ENCODE measurements at regions not wholly inside any gene's neighbourhood (a gene's known extent, or its start where the extent isn't known, plus 50 kb on each side); places are given as distances from the start of the nearest gene placed in this dataset.

DNA sequence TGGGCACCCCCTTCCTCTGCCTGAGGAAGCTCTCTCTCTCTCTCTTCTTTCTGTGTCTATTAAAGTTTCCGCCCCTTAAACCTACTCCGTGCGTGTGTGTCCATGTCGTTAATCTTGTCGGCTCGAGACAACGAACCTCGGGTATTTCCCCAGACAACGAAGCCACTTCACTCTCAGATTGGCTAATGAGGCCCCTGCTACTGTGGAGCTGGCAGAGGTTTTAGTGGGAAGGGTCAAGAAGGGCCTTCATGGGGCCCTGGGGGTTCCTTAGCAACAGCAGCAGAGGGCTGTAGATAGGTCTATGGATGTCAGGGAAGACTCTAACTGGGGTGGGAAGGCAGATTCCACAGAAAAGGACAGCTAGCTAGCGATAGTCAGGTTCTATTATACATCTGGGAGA, 239.8 kb upstream of the RAB4A start:
- H4K20me1 ChIP-seq (ENCODE audit: insufficient read depth, low read length), result no peaks in the 10 kb centered on the region
- TF ChIP-seq, protein P1, sequence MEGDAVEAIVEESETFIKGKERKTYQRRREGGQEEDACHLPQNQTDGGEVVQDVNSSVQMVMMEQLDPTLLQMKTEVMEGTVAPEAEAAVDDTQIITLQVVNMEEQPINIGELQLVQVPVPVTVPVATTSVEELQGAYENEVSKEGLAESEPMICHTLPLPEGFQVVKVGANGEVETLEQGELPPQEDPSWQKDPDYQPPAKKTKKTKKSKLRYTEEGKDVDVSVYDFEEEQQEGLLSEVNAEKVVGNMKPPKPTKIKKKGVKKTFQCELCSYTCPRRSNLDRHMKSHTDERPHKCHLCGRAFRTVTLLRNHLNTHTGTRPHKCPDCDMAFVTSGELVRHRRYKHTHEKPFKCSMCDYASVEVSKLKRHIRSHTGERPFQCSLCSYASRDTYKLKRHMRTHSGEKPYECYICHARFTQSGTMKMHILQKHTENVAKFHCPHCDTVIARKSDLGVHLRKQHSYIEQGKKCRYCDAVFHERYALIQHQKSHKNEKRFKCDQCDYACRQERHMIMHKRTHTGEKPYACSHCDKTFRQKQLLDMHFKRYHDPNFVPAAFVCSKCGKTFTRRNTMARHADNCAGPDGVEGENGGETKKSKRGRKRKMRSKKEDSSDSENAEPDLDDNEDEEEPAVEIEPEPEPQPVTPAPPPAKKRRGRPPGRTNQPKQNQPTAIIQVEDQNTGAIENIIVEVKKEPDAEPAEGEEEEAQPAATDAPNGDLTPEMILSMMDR (IDR thresholded peaks at IDR 0.05; ENCODE audit: low read length), result no peak
- no peak for TF ChIP-seq EZH2 (optimal IDR thresholded peaks at IDR 0.05; ENCODE audit: low read depth, low read length)
- no peak for TF ChIP-seq EZH2phosphoT487 (IDR thresholded peaks at IDR 0.05; ENCODE audit: low read length)

DNA sequence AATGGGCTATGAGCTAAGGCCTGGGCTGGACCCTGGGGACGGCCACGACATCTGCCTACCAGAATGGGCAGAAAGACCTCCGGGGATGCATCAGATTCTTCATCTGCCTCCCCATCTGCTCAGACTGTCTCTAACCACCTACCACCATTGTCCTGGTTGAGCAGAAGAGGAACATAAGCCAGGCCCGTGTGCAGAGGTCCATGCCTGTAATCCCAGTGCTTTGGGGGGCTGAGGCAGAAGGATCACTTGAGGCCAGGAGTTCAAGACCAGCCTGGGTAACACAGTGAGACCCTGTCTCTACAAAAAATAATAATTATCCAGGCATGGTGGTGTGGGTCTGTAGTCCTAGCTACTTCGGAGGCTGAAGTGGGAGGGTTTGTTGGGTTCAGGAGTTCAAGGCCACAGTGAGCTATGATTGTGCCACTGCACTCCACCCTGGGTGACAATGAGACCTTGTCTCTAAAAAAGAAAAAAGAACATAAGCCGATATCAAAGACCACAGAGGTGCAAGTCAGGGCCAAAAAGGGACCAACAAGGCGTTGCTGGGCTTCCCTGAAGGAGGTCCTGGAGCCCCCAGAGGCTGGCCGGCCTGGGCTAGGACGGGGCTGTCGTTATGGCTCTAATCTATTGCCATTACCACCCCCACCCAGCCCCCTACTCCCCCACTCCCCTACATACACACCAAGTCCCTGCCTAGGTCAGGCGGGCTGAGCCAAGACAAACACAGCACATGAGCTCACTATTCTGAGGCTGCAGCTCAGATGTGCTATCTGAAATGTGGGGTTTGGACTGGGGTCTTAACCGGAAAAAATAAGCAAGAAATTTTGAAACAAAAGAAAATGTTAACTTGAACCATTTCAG, 239.2 kb upstream of the RAB4A start:
- Histone ChIP-seq H3K36me3 (replicated peaks; ENCODE audit: insufficient read depth, low read length) (no peaks in the 10 kb centered on the region), H3K4me2 (ENCODE audit: low read depth, low read length) (no peak overlapping the region), H3F3A (ENCODE audit: insufficient read depth, low read length) (no peaks in the 10 kb centered on the region), H3K4me3 (ENCODE audit: low read length) (no peak overlapping the region), H3K9me3 (replicated peaks; ENCODE audit: insufficient read depth, low read length) (no peaks in the 10 kb centered on the region), H3K27ac (ENCODE audit: low read length) (no peak overlapping the region), H3K4me1 (ENCODE audit: low read length) (peaks cover 4% of the 10 kb centered on the region; the same call in 1 of the 2 replicates), H2AFZ (ENCODE audit: low read length) (no peak overlapping the region), H3K27me3 (replicated peaks; ENCODE audit: insufficient read depth, low read length) (no peaks in the 10 kb centered on the region), H3K9ac (ENCODE audit: low read length) (no peak overlapping the region), H3K9me2 (replicated peaks; ENCODE audit: insufficient read depth, low read length) (no peaks in the 10 kb centered on the region), H4K20me1 (ENCODE audit: insufficient read depth, low read length) (no peaks in the 10 kb centered on the region), H3K79me2 (ENCODE audit: low read length) (no peaks in the 10 kb centered on the region)
- no peak for DNase-seq
- no peak for TF ChIP-seq EZH2 (optimal IDR thresholded peaks at IDR 0.05; ENCODE audit: low read depth, low read length)
- TF ChIP-seq, protein P1 (IDR thresholded peaks at IDR 0.05; ENCODE audit: low read length), result no peak
- TF ChIP-seq EZH2phosphoT487 (IDR thresholded peaks at IDR 0.05; ENCODE audit: low read length), result no peak

More for the DNA sequence above, 239.8 kb upstream of the RAB4A start:
- Histone ChIP-seq H3F3A (ENCODE audit: insufficient read depth, low read length) (no peaks in the 10 kb centered on the region), H3K9me2 (replicated peaks; ENCODE audit: insufficient read depth, low read length) (no peaks in the 10 kb centered on the region), H3K27ac (ENCODE audit: low read length) (no peak overlapping the region), H2AFZ (ENCODE audit: low read length) (no peak overlapping the region), H3K4me2 (ENCODE audit: low read depth, low read length) (no peak overlapping the region), H3K9me3 (replicated peaks; ENCODE audit: insufficient read depth, low read length) (no peaks in the 10 kb centered on the region), H3K79me2 (ENCODE audit: low read length) (no peaks in the 10 kb centered on the region), H3K36me3 (replicated peaks; ENCODE audit: insufficient read depth, low read length) (no peaks in the 10 kb centered on the region), H3K4me3 (ENCODE audit: low read length) (no peak overlapping the region), H3K27me3 (replicated peaks; ENCODE audit: insufficient read depth, low read length) (no peaks in the 10 kb centered on the region), H3K4me1 (ENCODE audit: low read length) (peaks cover 4% of the 10 kb centered on the region; the same call in 1 of the 2 replicates), H3K9ac (ENCODE audit: low read length) (no peak overlapping the region)
- DNase-seq, result no peak

DNA sequence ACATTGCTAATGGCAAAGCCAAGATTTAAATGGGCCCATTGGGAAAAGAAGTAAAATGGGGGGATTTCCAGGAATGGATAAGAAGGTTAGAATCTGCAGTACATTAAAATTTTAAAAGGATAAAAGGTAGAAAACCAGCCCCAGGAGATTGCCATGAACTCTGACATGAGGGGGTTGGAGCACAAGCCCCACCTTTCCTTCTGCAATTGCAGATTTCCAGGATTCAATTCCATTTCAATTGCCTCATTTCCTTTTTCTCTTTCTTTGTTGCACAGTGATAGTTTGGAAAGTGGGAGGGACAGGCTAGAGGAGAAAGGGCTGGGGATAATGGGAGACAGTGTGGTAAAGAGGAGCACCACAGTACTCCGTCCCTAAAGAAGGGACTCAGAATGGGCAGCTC, 238.5 kb upstream of the RAB4A start:
- TF ChIP-seq, protein P1 (IDR thresholded peaks at IDR 0.05; ENCODE audit: low read length), result no peak
- Histone ChIP-seq H3K9me3 (replicated peaks; ENCODE audit: insufficient read depth, low read length) (no peaks in the 10 kb centered on the region), H3K4me2 (ENCODE audit: low read depth, low read length) (no peak overlapping the region), H3K4me1 (ENCODE audit: low read length) (peaks cover under 1% of the 10 kb centered on the region; the same call in 1 of the 2 replicates), H3K79me2 (ENCODE audit: low read length) (no peaks in the 10 kb centered on the region), H3F3A (ENCODE audit: insufficient read depth, low read length) (no peaks in the 10 kb centered on the region), H2AFZ (ENCODE audit: low read length) (no peak overlapping the region), H4K20me1 (ENCODE audit: insufficient read depth, low read length) (no peaks in the 10 kb centered on the region), H3K36me3 (replicated peaks; ENCODE audit: insufficient read depth, low read length) (no peaks in the 10 kb centered on the region), H3K9me2 (replicated peaks; ENCODE audit: insufficient read depth, low read length) (no peaks in the 10 kb centered on the region), H3K9ac (ENCODE audit: low read length) (no peak overlapping the region), H3K27ac (ENCODE audit: low read length) (no peak overlapping the region), H3K27me3 (replicated peaks; ENCODE audit: insufficient read depth, low read length) (no peaks in the 10 kb centered on the region), H3K4me3 (ENCODE audit: low read length) (no peak overlapping the region)
- DNase-seq, result no peak
